CD4-positive, alpha-beta T cell (primary cell): ENCODE measurements at regions not wholly inside any gene's neighbourhood (a gene's known extent, or its start where the extent isn't known, plus 50 kb on each side); places are given as distances from the start of the nearest gene placed in this dataset.

Source experiments
- ATAC-seq: fragments of 200-7000 bp; cut with Tn5 transposase; one replicate; pipeline ENCODE4 v1.10.0; 2022; ENCODE audit warnings: mild to moderate bottlenecking; ENCODE audit not compliant: poor library complexity
- CTCF ChIA-PET: fragments of 350-600 bp; sonication (Branson Sonifier 250); formaldehyde crosslinking; loops from one replicate; lab custom pipeline; 2021; ENCODE audit warnings: antibody characterized with exemption, inconsistent platforms; lab: Charles Lee
- POLR2A ChIA-PET: fragments of 350-600 bp; sonication (Branson Sonifier 250); formaldehyde crosslinking; loops from one replicate; lab custom pipeline; 2021; ENCODE audit warnings: antibody characterized with exemption, inconsistent platforms; lab: Charles Lee
- DNase-seq, 14 experiments: peaks; one replicate each; pipeline ENCODE4 v3.0.0-alpha.2; 2013 to 2020; ENCODE audit warnings: mixed read lengths in 2 of 14
- H3K27ac ChIP-seq, 2 donors: one replicate each; pipeline versions ENCODE4 v1.5.1 to v1.7.0; 2013; ENCODE audit warnings: low read length in 2 of 2, low read depth in 1 of 2, mild to moderate bottlenecking in 1 of 2
- H3K27me3 ChIP-seq, 2 experiments: 1 replicate in 1 of 2; 2 replicates in 1 of 2; pipeline versions ENCODE4 v1.6.1 to v1.7.0; 2013; ENCODE audit warnings: low read length in 2 of 2, control low read depth in 1 of 2, mild to moderate bottlenecking in 1 of 2, moderate library complexity in 1 of 2; ENCODE audit not compliant: insufficient read depth in 2 of 2, control insufficient read depth in 1 of 2
- H3K36me3 ChIP-seq: one replicate; pipeline ENCODE4 v1.6.1; 2013; ENCODE audit warnings: low read length, control low read depth; ENCODE audit not compliant: insufficient read depth
- H3K4me1 ChIP-seq: one replicate; pipeline ENCODE4 v1.6.1; 2013; ENCODE audit warnings: low read length, control low read depth; ENCODE audit not compliant: insufficient read depth
- H3K4me3 ChIP-seq: one replicate; pipeline ENCODE4 v1.5.1; 2013; ENCODE audit warnings: mild to moderate bottlenecking, low read length, moderate library complexity
- H3K9me3 ChIP-seq, 2 experiments: 1 replicate in 1 of 2; 2 replicates in 1 of 2; pipeline versions ENCODE4 v1.6.1 to v1.7.0; 2013; ENCODE audit warnings: low read length in 2 of 2, mild to moderate bottlenecking in 2 of 2, control low read depth in 1 of 2, moderate library complexity in 1 of 2; ENCODE audit not compliant: control insufficient read depth in 1 of 2, insufficient read depth in 1 of 2
- H3K27ac Mint-ChIP-seq: one replicate; pipeline ENCODE4 v1.8.0; 2020; ENCODE audit warnings: mixed read lengths
- H3K27me3 Mint-ChIP-seq: one replicate; pipeline ENCODE4 v1.8.0; 2021; ENCODE audit warnings: mixed read lengths
- H3K36me3 Mint-ChIP-seq: one replicate; pipeline ENCODE4 v1.8.0; 2021; ENCODE audit warnings: low read depth, mixed read lengths
- H3K4me1 Mint-ChIP-seq: one replicate; pipeline ENCODE4 v1.8.0; 2021; ENCODE audit warnings: low read depth, mixed read lengths
- H3K4me3 Mint-ChIP-seq: one replicate; pipeline ENCODE4 v1.8.0; 2020; ENCODE audit warnings: mild to moderate bottlenecking, mixed read lengths
- H3K9me3 Mint-ChIP-seq: one replicate; pipeline ENCODE4 v1.8.0; 2020; ENCODE audit warnings: mixed read lengths
- CTCF ChIP-seq: fragments of 200-600 bp; IDR thresholded peaks from one replicate; pipeline ENCODE4 v1.8.0; 2022; ENCODE audit warnings: antibody characterized with exemption, mild to moderate bottlenecking
- intact Hi-C, 2 experiments: fragments of 100-400 bp; cut with DNase I in 1 of 2; cut with micrococcal nuclease in 1 of 2; formaldehyde crosslinking; loops; one replicate each; pipeline versions ENCODE4 v1.15.1 to v1.9.0; 2023 to 2025; cut with DNase I, micrococcal nuclease

GRCh38 chr9:78884611-78885150 lies 587.8 kb downstream of the PSAT1 start:
- no peak for TF ChIP-seq CTCF
- H3K36me3 ChIP-seq = no peaks in the 10 kb centered on the region
- no peaks in the 10 kb centered on the region for H3K27me3 ChIP-seq
- no peak overlapping the region for H3K27ac Mint-ChIP-seq
- intact Hi-C loops = no loop called here
- H3K36me3 Mint-ChIP-seq = no peaks in the 10 kb centered on the region
- H3K27ac ChIP-seq = no peak overlapping the region
- H3K4me1 ChIP-seq = no peaks in the 10 kb centered on the region
- H3K4me3 ChIP-seq = no peak overlapping the region
- no peak overlapping the region for H3K4me3 Mint-ChIP-seq
- CTCF ChIA-PET = no interaction called here
- no peaks in the 10 kb centered on the region for H3K27me3 Mint-ChIP-seq
- DNase-seq (no peak), ATAC-seq (no peak)
- peaks cover 0 to 3% of the 10 kb centered on the region in 2 experiments for H3K9me3 ChIP-seq
- POLR2A ChIA-PET = no interaction called here
- H3K9me3 Mint-ChIP-seq = peaks cover 2% of the 10 kb centered on the region
- H3K4me1 Mint-ChIP-seq = no peaks in the 10 kb centered on the region

GRCh38 chr9:78892182-78892581 lies 595.3 kb downstream of the PSAT1 start:
- no peak overlapping the region for H3K27ac Mint-ChIP-seq
- TF ChIP-seq CTCF = no peak
- H3K36me3 ChIP-seq = no peaks in the 10 kb centered on the region
- H3K4me1 Mint-ChIP-seq = no peaks in the 10 kb centered on the region
- no peak overlapping the region for H3K4me3 ChIP-seq
- CTCF ChIA-PET = no interaction called here
- POLR2A ChIA-PET = no interaction called here
- no peaks in the 10 kb centered on the region for H3K27me3 Mint-ChIP-seq
- no peaks in the 10 kb centered on the region for H3K36me3 Mint-ChIP-seq
- DNase-seq (no peak), ATAC-seq (no peak)
- peaks cover 2% of the 10 kb centered on the region for H3K9me3 Mint-ChIP-seq
- no peak overlapping the region for H3K4me3 Mint-ChIP-seq
- H3K27ac ChIP-seq = no peak overlapping the region
- peaks cover 0 to 5% of the 10 kb centered on the region in 2 experiments for H3K9me3 ChIP-seq
- intact Hi-C loops = no loop called here
- no peaks in the 10 kb centered on the region for H3K27me3 ChIP-seq
- H3K4me1 ChIP-seq = no peaks in the 10 kb centered on the region

GRCh38 chr9:78892769-78893168 lies 595.8 kb downstream of the PSAT1 start:
- DNase-seq (no peak), ATAC-seq (no peak)
- Histone ChIP-seq H3K4me3 (no peak overlapping the region), H3K27ac (no peak overlapping the region), H3K4me1 (no peaks in the 10 kb centered on the region), H3K36me3 (no peaks in the 10 kb centered on the region), H3K27me3 (no peaks in the 10 kb centered on the region), H3K9me3 (peaks cover 0 to 5% of the 10 kb centered on the region in 2 experiments)
- CTCF ChIA-PET = no interaction called here
- H3K4me3 Mint-ChIP-seq = no peak overlapping the region
- no peaks in the 10 kb centered on the region for H3K36me3 Mint-ChIP-seq
- TF ChIP-seq CTCF = no peak
- H3K27ac Mint-ChIP-seq = no peak overlapping the region
- H3K4me1 Mint-ChIP-seq = no peaks in the 10 kb centered on the region
- H3K27me3 Mint-ChIP-seq = no peaks in the 10 kb centered on the region
- POLR2A ChIA-PET = no interaction called here
- intact Hi-C loops = no loop called here
- peaks cover 2% of the 10 kb centered on the region for H3K9me3 Mint-ChIP-seq
